H1 (cell line): ENCODE measurements at regions not wholly inside any gene's neighbourhood (a gene's known extent, or its start where the extent isn't known, plus 50 kb on each side); places are given as distances from the start of the nearest gene placed in this dataset.

Experiments used
- CTCF ChIA-PET: fragments of 300-600 bp; sonication (Branson Sonifier 250); formaldehyde crosslinking; loops from one replicate; lab custom pipeline; 2021; ENCODE audit not compliant: partially characterized antibody; lab: Charles Lee
- POLR2A ChIA-PET: fragments of 300-600 bp; sonication (Branson Sonifier 250); formaldehyde crosslinking; loops from one replicate; lab custom pipeline; 2021; ENCODE audit warnings: inconsistent platforms; ENCODE audit not compliant: partially characterized antibody; lab: Charles Lee
- DNase-seq, 2 experiments: peaks; one replicate each; pipeline versions ENCODE4 v3.0.0 to v3.0.0-alpha.2; 2010 to 2022; ENCODE audit warnings: low spot score in 2 of 2, low read depth in 1 of 2, mixed read lengths in 1 of 2
- FAIRE-seq: peaks from 2 replicates; lab custom pipeline; 2011; peaks lifted over from hg19 to GRCh38; lab: Jason Lieb, UNC
- H2AFZ ChIP-seq: 2 replicates; pipeline ENCODE4 v1.8.1; 2012; ENCODE audit warnings: low read length, inconsistent platforms
- H2AK5ac ChIP-seq: 2 replicates; pipeline ENCODE4 v1.6.1; 2013; ENCODE audit warnings: low read depth, low read length
- H2BK120ac ChIP-seq: replicated peaks from 2 replicates; pipeline ENCODE3; 2013; ENCODE audit warnings: low read depth, low read length, inconsistent platforms
- H2BK12ac ChIP-seq: 2 replicates; pipeline ENCODE4 v1.6.1; 2013; ENCODE audit warnings: low read depth, low read length
- H2BK15ac ChIP-seq: 2 replicates; pipeline ENCODE4 v1.6.1; 2013; ENCODE audit warnings: low read length
- H2BK20ac ChIP-seq: 2 replicates; pipeline ENCODE4 v1.6.1; 2013; ENCODE audit warnings: low read length
- H2BK5ac ChIP-seq: 2 replicates; pipeline ENCODE4 v1.6.1; 2013; ENCODE audit warnings: low read depth, low read length
- H3K14ac ChIP-seq: 2 replicates; pipeline ENCODE4 v1.6.1; 2013; ENCODE audit warnings: inconsistent platforms; ENCODE audit not compliant: insufficient read length
- H3K18ac ChIP-seq: 2 replicates; pipeline ENCODE4 v1.6.1; 2013; ENCODE audit warnings: low read length; ENCODE audit errors: extremely low read depth
- H3K23ac ChIP-seq: 2 replicates; pipeline ENCODE4 v1.6.1; 2013; ENCODE audit warnings: inconsistent platforms; ENCODE audit not compliant: insufficient read length
- H3K23me2 ChIP-seq: 2 replicates; pipeline ENCODE4 v1.6.1; 2013; ENCODE audit warnings: low read depth, low read length
- H3K27ac ChIP-seq: 2 replicates; pipeline ENCODE4 v1.6.1; 2011; ENCODE audit warnings: low read depth, low read length, inconsistent platforms
- H3K27me3 ChIP-seq, 4 experiments: replicated peaks in 1 of 4; 1 replicate in 1 of 4; 2 replicates in 3 of 4; pipeline versions ENCODE4 v1.6.1 to v1.8.1; 2011 to 2013; ENCODE audit warnings: low read length in 3 of 4, mild to moderate bottlenecking in 3 of 4, inconsistent platforms in 2 of 4, mixed read lengths in 2 of 4, moderate library complexity in 1 of 4; ENCODE audit not compliant: control insufficient read depth in 3 of 4, insufficient read depth in 3 of 4; ENCODE audit errors: extremely low read depth in 1 of 4
- H3K36me3 ChIP-seq, 4 experiments: 2 replicates each; pipeline versions ENCODE4 v1.6.1 to v1.8.1; 2011 to 2013; ENCODE audit warnings: mild to moderate bottlenecking in 4 of 4, low read length in 3 of 4, moderate library complexity in 2 of 4, control low read depth in 1 of 4, inconsistent platforms in 1 of 4; ENCODE audit not compliant: insufficient read depth in 4 of 4, control insufficient read depth in 2 of 4
- H3K4ac ChIP-seq: replicated peaks from 2 replicates; pipeline ENCODE3; 2013; ENCODE audit warnings: low read length, low read depth, mixed read lengths, inconsistent platforms; ENCODE audit not compliant: insufficient read length
- H3K4me1 ChIP-seq, 4 experiments: replicated peaks in 1 of 4; 1 replicate in 1 of 4; 2 replicates in 3 of 4; pipeline versions ENCODE4 v1.6.1 to v1.8.1; 2011 to 2013; ENCODE audit warnings: low read length in 3 of 4, inconsistent platforms in 2 of 4, mixed read lengths in 1 of 4; ENCODE audit not compliant: insufficient read depth in 4 of 4, control insufficient read depth in 3 of 4
- H3K4me2 ChIP-seq, 2 experiments: 2 replicates each; pipeline versions ENCODE4 v1.6.1 to v1.8.1; 2011 to 2013; ENCODE audit warnings: low read depth in 2 of 2, low read length in 2 of 2, control low read depth in 1 of 2, inconsistent platforms in 1 of 2, mild to moderate bottlenecking in 1 of 2; ENCODE audit not compliant: insufficient read depth in 1 of 2
- H3K4me3 ChIP-seq, 4 experiments: fragments of 200-600, 300-600 bp in 1 of 4; sonication (generic), shearing (Covaris generic), sonication (Bioruptor Twin) in 1 of 4; 2 replicates each; pipeline versions ENCODE4 v1.5.1 to v1.8.1; 2011 to 2016; ENCODE audit warnings: low read length in 4 of 4, low read depth in 3 of 4, control low read depth in 2 of 4, inconsistent platforms in 2 of 4, mild to moderate bottlenecking in 2 of 4, mixed read lengths in 1 of 4, moderate library complexity in 1 of 4; ENCODE audit not compliant: insufficient read depth in 2 of 4; ENCODE audit errors: extremely low read depth in 1 of 4
- H3K56ac ChIP-seq: replicated peaks from 2 replicates; pipeline ENCODE3; 2013; ENCODE audit warnings: low read depth, mild to moderate bottlenecking, mixed read lengths, low read length, inconsistent platforms; ENCODE audit not compliant: insufficient read length
- H3K79me1 ChIP-seq: 2 replicates; pipeline ENCODE4 v1.6.1; 2013; ENCODE audit warnings: low read depth, low read length, control low read depth
- H3K79me2 ChIP-seq, 2 experiments: 2 replicates each; pipeline versions ENCODE4 v1.6.1 to v1.8.1; 2012 to 2013; ENCODE audit warnings: low read length in 2 of 2, mild to moderate bottlenecking in 2 of 2, inconsistent platforms in 1 of 2; ENCODE audit not compliant: insufficient read depth in 2 of 2, control insufficient read depth in 1 of 2
- H3K9ac ChIP-seq, 4 experiments: replicated peaks in 1 of 4; 1 replicate in 1 of 4; 2 replicates in 3 of 4; pipeline versions ENCODE4 v1.6.1 to v1.8.1; 2011 to 2013; ENCODE audit warnings: low read depth in 3 of 4, low read length in 3 of 4, control low read depth in 2 of 4, mild to moderate bottlenecking in 2 of 4, moderate library complexity in 2 of 4, inconsistent platforms in 1 of 4; ENCODE audit errors: extremely low read depth in 1 of 4
- H3K9me3 ChIP-seq, 2 experiments: 2 replicates each; pipeline versions ENCODE4 v1.6.1 to v1.8.1; 2012 to 2013; ENCODE audit warnings: mild to moderate bottlenecking in 2 of 2, moderate library complexity in 2 of 2, control low read depth in 1 of 2, inconsistent platforms in 1 of 2, low read depth in 1 of 2, low read length in 1 of 2, mixed read lengths in 1 of 2; ENCODE audit not compliant: insufficient read depth in 2 of 2
- H4K20me1 ChIP-seq, 2 experiments: replicated peaks in 1 of 2; 2 replicates each; pipeline versions ENCODE3 to v1.8.1; 2011 to 2013; ENCODE audit warnings: inconsistent platforms in 2 of 2, low read length in 2 of 2, mild to moderate bottlenecking in 1 of 2; ENCODE audit not compliant: insufficient read depth in 2 of 2, control insufficient read depth in 1 of 2
- H4K5ac ChIP-seq: 2 replicates; pipeline ENCODE4 v1.6.1; 2013; ENCODE audit warnings: low read length, low read depth, mixed read lengths, inconsistent platforms; ENCODE audit not compliant: insufficient read length
- H4K8ac ChIP-seq: 2 replicates; pipeline ENCODE4 v1.8.0; 2013; ENCODE audit warnings: mild to moderate bottlenecking, moderate library complexity, low read length, inconsistent platforms; ENCODE audit not compliant: insufficient read depth; ENCODE audit errors: extremely low read depth
- H4K91ac ChIP-seq: replicated peaks from 2 replicates; pipeline ENCODE3; 2013; ENCODE audit warnings: low read length, mixed read lengths, inconsistent platforms; ENCODE audit not compliant: insufficient read length
- CHD2 ChIP-seq: IDR thresholded peaks from 2 replicates; pipeline ENCODE4 v1.6.1; 2012; ENCODE audit warnings: low read length, improper control_type of control experiment
- CREB1 ChIP-seq: IDR thresholded peaks from 2 replicates; pipeline ENCODE4 v1.6.1; 2012; ENCODE audit warnings: inconsistent platforms
- CTBP2 ChIP-seq: IDR thresholded peaks from 2 replicates; pipeline ENCODE4 v1.7.0; 2011; ENCODE audit warnings: borderline replicate concordance, mild to moderate bottlenecking, moderate library complexity, mixed read lengths, low read length; ENCODE audit not compliant: insufficient read depth, insufficient read length
- CTCF ChIP-seq, 3 experiments: IDR thresholded peaks; 1 replicate in 2 of 3; 2 replicates in 1 of 3; pipeline versions ENCODE4 v1.5.1 to v1.6.1; 2011; ENCODE audit warnings: low read length in 3 of 3, mild to moderate bottlenecking in 3 of 3, inconsistent platforms in 2 of 3, low read depth in 1 of 3, moderate library complexity in 1 of 3; ENCODE audit not compliant: insufficient read depth in 1 of 3; ENCODE audit errors: control extremely low read depth in 1 of 3
- KDM1A ChIP-seq: fragments of 200-600, 300-600 bp; sonication (generic); IDR thresholded peaks from 2 replicates; pipeline ENCODE4 v1.7.1; 2016; ENCODE audit warnings: mild to moderate bottlenecking, low read length, borderline replicate concordance
- PHF8 ChIP-seq: fragments of 200-600 bp; sonication (generic); conservative IDR thresholded peaks from 2 replicates; pipeline ENCODE4 v1.7.1; 2012; ENCODE audit warnings: low read depth, mild to moderate bottlenecking, inconsistent platforms, low read length, moderate library complexity
- RFX5 ChIP-seq: IDR thresholded peaks from 2 replicates; pipeline ENCODE4 v1.6.1; 2011; ENCODE audit warnings: low read depth, low read length, improper control_type of control experiment, borderline replicate concordance
- SP2 ChIP-seq: IDR thresholded peaks from 2 replicates; pipeline ENCODE4 v1.6.1; 2012; ENCODE audit warnings: mild to moderate bottlenecking, low read length, inconsistent platforms
- SUZ12 ChIP-seq: fragments of 200-600 bp; sonication (generic); IDR thresholded peaks from 2 replicates; pipeline ENCODE4 v1.6.1; 2012; ENCODE audit warnings: mild to moderate bottlenecking, inconsistent platforms, low read length, moderate library complexity, mixed read lengths
- TAF7 ChIP-seq: optimal IDR thresholded peaks from 2 replicates; pipeline ENCODE3; 2011; ENCODE audit warnings: low read depth, mild to moderate bottlenecking, inconsistent platforms, low read length, moderate library complexity, borderline replicate concordance
- USF2 ChIP-seq: IDR thresholded peaks from 2 replicates; pipeline ENCODE4 v1.6.1; 2011; ENCODE audit warnings: low read length, improper control_type of control experiment
- YY1 ChIP-seq: IDR thresholded peaks from 2 replicates; pipeline ENCODE4 v1.6.1; 2011; ENCODE audit warnings: low read depth, mild to moderate bottlenecking, low read length
- WGBS, 2 experiments: shearing (Covaris generic) in 1 of 2; methylation state at CpG; one replicate each; pipeline versions ENCODE4 v1.1.6 to v1.1.7; 2013 to 2015; ENCODE audit warnings: low lambda C conversion rate in 2 of 2, mixed read lengths in 2 of 2, inconsistent platforms in 1 of 2, low coverage in 1 of 2, missing lambda C conversion rate in 1 of 2; ENCODE audit not compliant: insufficient replicate concordance in 2 of 2, insufficient coverage in 1 of 2, insufficient read length in 1 of 2; ENCODE audit errors: extremely low coverage in 1 of 2, missing lambda C conversion rate in 1 of 2; 5-methylcytosine and 5-hydroxymethylcytosine counted together

GRCh38 chr7:24214670-24215069 lies 69.3 kb upstream of the NPY start:
- no peaks in the 10 kb centered on the region for H3K79me1 ChIP-seq
- no peaks in the 10 kb centered on the region for H3K79me2 ChIP-seq
- FAIRE-seq (no peak), DNase-seq (no peak)
- no peak overlapping the region for H2BK20ac ChIP-seq
- H2AK5ac ChIP-seq = no peak overlapping the region
- no peak overlapping the region for H3K4me2 ChIP-seq
- H3K4me1 ChIP-seq = no peaks in the 10 kb centered on the region
- no peak overlapping the region for H4K5ac ChIP-seq
- no peak overlapping the region for H4K8ac ChIP-seq
- H2BK12ac ChIP-seq = no peak overlapping the region
- no peak overlapping the region for H3K18ac ChIP-seq
- ChIA-PET CTCF (interaction anchor here (0.7 kb wide), 1 partner anchor 608 kb away, joined by 3 read pairs; no protein-coding TSS in a partner anchor), POLR2A (no interaction called here)
- H3K4me3 ChIP-seq = no peak overlapping the region
- H3K9ac ChIP-seq = no peak overlapping the region
- no peaks in the 10 kb centered on the region for H4K20me1 ChIP-seq
- no peak overlapping the region for H3K14ac ChIP-seq
- H2AFZ ChIP-seq = no peak overlapping the region
- H3K27ac ChIP-seq = no peak overlapping the region
- H3K23ac ChIP-seq = no peak overlapping the region
- H3K27me3 ChIP-seq = no peaks in the 10 kb centered on the region; a peak in 1 of 7 replicates
- H2BK5ac ChIP-seq = no peak overlapping the region
- no peak overlapping the region for H4K91ac ChIP-seq
- no peak overlapping the region for H3K56ac ChIP-seq
- WGBS, 2 experiments = 86% methylated on average over 4 of the region's 4 CpGs; no CpG with 5 or more reads in 1 of the 2 experiments
- H3K4ac ChIP-seq = no peak overlapping the region
- H2BK120ac ChIP-seq = no peak overlapping the region
- no peak overlapping the region for H2BK15ac ChIP-seq
- no peaks in the 10 kb centered on the region for H3K9me3 ChIP-seq
- no peaks in the 10 kb centered on the region for H3K23me2 ChIP-seq
- H3K36me3 ChIP-seq = no peaks in the 10 kb centered on the region
- TF ChIP-seq SUZ12 (no peak), SP2 (no peak), RFX5 (no peak), CREB1 (no peak), KDM1A (no peak), PHF8 (no peak), CHD2 (no peak), TAF7 (no peak), CTCF (IDR thresholded peaks at IDR 0.05; ENCODE audit: control extremely low read depth in 1 of 3, insufficient read depth in 1 of 3, low read depth in 1 of 3, low read length in 3 of 3) (no peak), YY1 (no peak), USF2 (no peak), CTBP2 (no peak)
